Fibroblast of villous mesenchyme (primary cell): ENCODE measurements at regions not wholly inside any gene's neighbourhood (a gene's known extent, or its start where the extent isn't known, plus 50 kb on each side); places are given as distances from the start of the nearest gene placed in this dataset.

Experiments used
- DNase-seq: peaks from one replicate; pipeline ENCODE4 v3.0.0-alpha.2; 2010; ENCODE audit warnings: low read depth
- H3K4me3 ChIP-seq: 2 replicates; pipeline ENCODE4 v1.5.1; 2011; ENCODE audit warnings: low read depth, mild to moderate bottlenecking, low read length
- CTCF ChIP-seq: IDR thresholded peaks from 2 replicates; pipeline ENCODE4 v1.5.1; 2012; ENCODE audit warnings: low read depth, mild to moderate bottlenecking, low read length; ENCODE audit not compliant: insufficient read depth

- no peak overlapping the region for H3K4me3 ChIP-seq
- TF ChIP-seq CTCF = no peak
- DNase-seq = no peak
Measured at GRCh38 chr4:82057990-82058544, 315.7 kb downstream of the HNRNPD start.

DNA sequence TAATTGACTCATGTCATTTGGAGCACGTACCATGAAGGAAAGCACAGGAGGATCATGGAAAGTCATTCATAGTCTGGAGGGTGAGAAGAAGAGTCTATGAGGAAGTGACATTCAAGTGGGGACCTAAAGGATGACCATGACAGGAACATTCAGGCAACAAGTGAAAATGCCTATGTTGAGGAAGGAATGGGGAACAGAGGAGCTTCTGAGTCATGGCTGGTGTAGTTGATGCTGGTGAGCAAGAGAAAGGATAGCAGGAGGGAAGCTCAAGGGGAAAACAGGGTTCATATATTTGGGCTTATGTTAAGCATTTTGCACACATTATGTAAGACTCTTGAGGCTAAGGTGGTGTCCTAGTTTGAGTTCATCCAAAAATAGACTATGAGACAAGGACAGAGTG is 318.6 kb downstream of the HNRNPD start:
- no peak for TF ChIP-seq CTCF
- DNase-seq = no peak
- no peak overlapping the region for H3K4me3 ChIP-seq

DNA sequence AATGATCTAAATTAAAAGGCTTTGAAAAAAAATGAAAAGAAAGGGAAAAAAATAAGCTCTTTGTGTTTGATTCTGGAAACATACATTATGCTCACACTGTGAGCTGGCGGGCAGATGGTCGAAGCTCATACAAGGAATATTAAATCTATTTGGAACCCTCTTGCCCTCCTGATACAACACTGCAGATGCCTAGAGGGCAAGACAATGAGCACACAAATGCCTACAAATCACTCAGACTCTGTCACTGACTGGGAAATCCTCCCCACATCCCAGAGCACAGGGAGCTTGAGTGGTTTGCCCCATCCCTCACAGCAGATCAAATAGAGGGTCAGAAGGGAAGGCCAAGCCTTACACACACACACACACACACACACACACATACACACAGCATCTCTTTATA is 320.4 kb downstream of the HNRNPD start:
- no peak for DNase-seq
- H3K4me3 ChIP-seq = no peak overlapping the region
- TF ChIP-seq CTCF = no peak

GRCh38 chr4:82050796-82051195 is 323.0 kb downstream of the HNRNPD start:
- DNase-seq = no peak
- no peak overlapping the region for H3K4me3 ChIP-seq
- TF ChIP-seq CTCF = no peak

GRCh38 chr4:82049294-82049693 is 324.5 kb downstream of the HNRNPD start:
- no peak for DNase-seq
- TF ChIP-seq CTCF = no peak
- H3K4me3 ChIP-seq = no peak overlapping the region

- TF ChIP-seq CTCF = no peak
- H3K4me3 ChIP-seq = no peak overlapping the region
Measured at GRCh38 chr4:82047731-82048130, 326.1 kb downstream of the HNRNPD start.

GRCh38 chr4:82046796-82047195 is 327.0 kb downstream of the HNRNPD start:
- H3K4me3 ChIP-seq = no peak overlapping the region
- no peak for TF ChIP-seq CTCF
- DNase-seq = no peak

More at GRCh38 chr4:82047731-82048130, 326.1 kb downstream of the HNRNPD start:
- DNase-seq = no peak
